ENCODE measurements at regions not wholly inside any gene's neighbourhood (a gene's known extent, or its start where the extent isn't known, plus 50 kb on each side); places are given as distances from the start of the nearest gene placed in this dataset.

DNA sequence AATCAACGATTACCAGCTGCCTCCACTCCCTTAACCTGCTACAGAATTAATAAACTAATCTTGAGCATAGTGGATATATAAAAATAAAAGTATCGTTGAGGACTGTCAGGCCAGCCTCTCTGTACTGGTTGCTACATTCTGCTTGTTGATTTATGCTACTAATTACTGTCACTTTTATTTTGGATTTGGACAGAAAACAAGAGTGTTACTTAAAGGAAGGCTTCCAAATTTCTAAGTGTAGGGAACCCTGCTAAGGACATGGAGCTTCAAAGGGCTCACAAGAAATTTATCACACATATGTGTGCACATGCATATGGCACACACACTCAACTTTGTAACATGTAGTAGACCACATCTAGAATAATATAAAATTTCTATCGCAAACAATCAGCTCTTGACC lies 141.2 kb upstream of the ANKRD1 start:
- no peak overlapping the region for H3K27ac Mint-ChIP-seq (ENCODE audit: unreplicated experiment)
- H3K4me1 Mint-ChIP-seq (ENCODE audit: low read depth, unreplicated experiment): no peaks in the 10 kb centered on the region
- no peak overlapping the region for H3K4me3 Mint-ChIP-seq (ENCODE audit: unreplicated experiment)
- DNase-seq: no peak
- H3K9me3 Mint-ChIP-seq (ENCODE audit: unreplicated experiment): no peaks in the 10 kb centered on the region
- H3K27me3 Mint-ChIP-seq (ENCODE audit: unreplicated experiment): no peaks in the 10 kb centered on the region
- H3K36me3 Mint-ChIP-seq (ENCODE audit: unreplicated experiment): no peaks in the 10 kb centered on the region
- no peak for TF ChIP-seq CTCF (IDR thresholded peaks at IDR 0.05; ENCODE audit: partially characterized antibody, unreplicated experiment)

GRCh38 chr10:91071786-91072185 lies 148.7 kb upstream of the PCGF5 start:
- DNase-seq: no peak
- Mint-ChIP-seq H3K36me3 (ENCODE audit: unreplicated experiment) (peaks cover 5% of the 10 kb centered on the region), H3K27ac (ENCODE audit: unreplicated experiment) (no peak overlapping the region), H3K9me3 (ENCODE audit: unreplicated experiment) (peaks cover 1% of the 10 kb centered on the region), H3K27me3 (ENCODE audit: unreplicated experiment) (no peaks in the 10 kb centered on the region), H3K4me1 (ENCODE audit: low read depth, unreplicated experiment) (no peaks in the 10 kb centered on the region), H3K4me3 (ENCODE audit: unreplicated experiment) (no peak overlapping the region)
- no peak for TF ChIP-seq CTCF (IDR thresholded peaks at IDR 0.05; ENCODE audit: partially characterized antibody, unreplicated experiment)

DNA sequence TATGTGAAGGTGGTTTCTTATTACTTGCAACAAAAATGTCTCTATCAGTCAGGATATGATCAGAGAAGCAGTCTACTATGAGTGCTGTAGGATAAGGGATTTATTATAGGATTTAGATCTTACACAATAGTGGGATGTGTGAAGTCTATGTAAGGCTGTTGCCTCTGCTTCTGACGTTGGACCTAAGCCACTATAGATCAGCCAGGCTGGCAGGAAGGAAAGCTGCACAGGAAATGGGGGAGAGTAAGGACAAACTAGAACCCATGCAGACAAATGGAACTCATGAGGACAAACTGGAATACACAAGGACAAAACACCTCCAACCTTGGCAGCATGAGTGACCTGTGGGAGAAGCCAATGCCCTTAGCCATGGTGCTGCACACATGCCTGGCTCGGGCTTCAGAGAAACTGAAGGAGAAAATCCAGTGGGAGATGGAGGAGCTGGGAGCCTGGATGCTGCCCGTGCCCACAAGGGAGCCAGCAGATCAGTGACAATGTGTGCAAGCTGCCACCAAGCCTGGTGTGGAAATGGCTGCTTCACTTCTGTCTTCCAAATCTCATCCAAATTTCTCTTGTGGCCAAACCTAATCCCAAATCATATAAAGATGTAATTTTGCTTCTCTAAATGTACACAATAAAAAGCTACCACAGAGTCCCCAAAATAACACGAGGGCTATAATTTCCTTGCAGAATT lies 147.0 kb upstream of the PCGF5 start:
- TF ChIP-seq CTCF (IDR thresholded peaks at IDR 0.05; ENCODE audit: partially characterized antibody, unreplicated experiment): no peak
- DNase-seq: no peak
- Mint-ChIP-seq H3K27ac (ENCODE audit: unreplicated experiment) (no peak overlapping the region), H3K4me3 (ENCODE audit: unreplicated experiment) (no peak overlapping the region), H3K27me3 (ENCODE audit: unreplicated experiment) (no peaks in the 10 kb centered on the region), H3K36me3 (ENCODE audit: unreplicated experiment) (peaks cover 5% of the 10 kb centered on the region), H3K4me1 (ENCODE audit: low read depth, unreplicated experiment) (no peaks in the 10 kb centered on the region), H3K9me3 (ENCODE audit: unreplicated experiment) (peaks cover 1% of the 10 kb centered on the region)

DNA sequence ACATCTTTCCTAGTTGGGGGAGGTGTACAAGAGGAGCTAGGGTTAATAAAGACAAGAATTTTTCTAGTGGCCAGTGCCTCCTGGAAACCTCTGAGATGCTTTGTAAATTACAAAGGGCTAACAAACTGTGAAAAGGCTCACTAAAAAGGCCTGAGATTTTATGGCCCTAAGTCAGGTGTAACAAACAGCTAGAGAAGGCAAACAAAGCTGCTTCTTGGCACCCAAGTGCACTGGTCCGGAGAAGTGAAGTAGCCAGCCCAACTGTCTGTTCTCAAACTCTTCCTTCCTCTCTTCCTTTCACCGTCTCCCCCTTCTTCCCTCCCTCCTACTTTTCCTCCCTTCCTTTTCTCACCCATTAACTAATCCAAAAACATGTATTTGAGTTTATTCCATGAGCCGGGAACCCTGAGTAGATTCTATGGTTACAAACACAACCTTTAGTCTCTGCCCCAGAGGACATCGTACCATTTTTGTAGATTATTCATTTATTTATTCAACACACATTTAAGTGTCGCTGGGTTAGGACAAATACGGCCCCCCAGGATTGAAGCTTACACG lies 143.4 kb upstream of the PCGF5 start:
- H3K4me1 Mint-ChIP-seq (ENCODE audit: low read depth, unreplicated experiment): no peaks in the 10 kb centered on the region
- H3K27ac Mint-ChIP-seq (ENCODE audit: unreplicated experiment): no peak overlapping the region
- H3K36me3 Mint-ChIP-seq (ENCODE audit: unreplicated experiment): peaks cover 5% of the 10 kb centered on the region
- H3K27me3 Mint-ChIP-seq (ENCODE audit: unreplicated experiment): no peaks in the 10 kb centered on the region
- peaks cover 1% of the 10 kb centered on the region for H3K9me3 Mint-ChIP-seq (ENCODE audit: unreplicated experiment)
- H3K4me3 Mint-ChIP-seq (ENCODE audit: unreplicated experiment): no peak overlapping the region
- DNase-seq: no peak
- TF ChIP-seq CTCF (IDR thresholded peaks at IDR 0.05; ENCODE audit: partially characterized antibody, unreplicated experiment): no peak

DNA sequence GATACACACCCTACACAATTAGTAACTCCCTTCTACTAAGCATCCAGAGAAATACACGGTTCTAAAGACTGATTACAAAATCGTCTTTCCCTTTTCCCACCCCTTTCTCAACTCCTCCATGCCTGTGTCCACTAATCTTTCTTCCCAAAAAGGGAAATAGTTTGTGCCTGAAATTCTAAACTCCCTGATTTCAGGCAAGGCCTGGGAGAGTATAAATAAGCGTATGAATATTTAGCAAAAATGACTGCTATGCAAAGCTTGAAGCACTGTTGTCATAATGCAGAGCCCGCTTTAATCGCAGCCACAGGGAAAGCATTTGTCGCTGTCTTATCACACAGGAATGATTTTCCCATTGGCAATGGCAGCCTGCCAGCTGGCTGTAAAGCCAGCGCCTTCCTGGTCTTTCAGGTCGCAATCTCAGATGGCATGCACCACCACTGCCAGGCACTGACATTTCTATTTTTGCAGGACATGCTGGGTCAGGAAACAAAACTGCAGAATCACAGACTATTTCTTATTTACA lies 142.9 kb upstream of the PCGF5 start:
- Mint-ChIP-seq H3K4me3 (ENCODE audit: unreplicated experiment) (no peak overlapping the region), H3K4me1 (ENCODE audit: low read depth, unreplicated experiment) (no peaks in the 10 kb centered on the region), H3K27ac (ENCODE audit: unreplicated experiment) (no peak overlapping the region), H3K27me3 (ENCODE audit: unreplicated experiment) (no peaks in the 10 kb centered on the region), H3K36me3 (ENCODE audit: unreplicated experiment) (no peaks in the 10 kb centered on the region), H3K9me3 (ENCODE audit: unreplicated experiment) (peaks cover 1% of the 10 kb centered on the region)
- DNase-seq: no peak
- TF ChIP-seq CTCF (IDR thresholded peaks at IDR 0.05; ENCODE audit: partially characterized antibody, unreplicated experiment): no peak

Data from glutamatergic neuron (in vitro differentiated cells).